H7 (cell line): ENCODE measurements at regions not wholly inside any gene's neighbourhood (a gene's known extent, or its start where the extent isn't known, plus 50 kb on each side); places are given as distances from the start of the nearest gene placed in this dataset.

Experiments
- DNase-seq: peaks from one replicate; pipeline ENCODE4 v3.0.0; 2012
- H3K27me3 ChIP-seq: 2 replicates; pipeline ENCODE4 v1.6.0; 2011; ENCODE audit warnings: mild to moderate bottlenecking, low read length; ENCODE audit not compliant: control insufficient read depth, insufficient read depth
- H3K36me3 ChIP-seq: replicated peaks from 2 replicates; pipeline ENCODE4 v1.5.1; 2011; ENCODE audit warnings: low read length; ENCODE audit not compliant: control insufficient read depth, insufficient read depth
- H3K4me3 ChIP-seq: 2 replicates; pipeline ENCODE4 v1.5.1; 2011; ENCODE audit warnings: low read depth, mild to moderate bottlenecking, control low read depth, low read length, moderate library complexity; ENCODE audit not compliant: insufficient read depth

GRCh38 chr5:68438876-68439275, 223.3 kb downstream of the PIK3R1 start:
- H3K27me3 ChIP-seq: no peaks in the 10 kb centered on the region
- H3K4me3 ChIP-seq: no peak overlapping the region
- DNase-seq: no peak
- no peaks in the 10 kb centered on the region for H3K36me3 ChIP-seq

GRCh38 chr5:68440245-68440644, 224.7 kb downstream of the PIK3R1 start:
- DNase-seq: no peak
- H3K27me3 ChIP-seq: no peaks in the 10 kb centered on the region
- H3K36me3 ChIP-seq: no peaks in the 10 kb centered on the region
- no peak overlapping the region for H3K4me3 ChIP-seq

GRCh38 chr5:68440651-68441050, 225.1 kb downstream of the PIK3R1 start:
- no peaks in the 10 kb centered on the region for H3K27me3 ChIP-seq
- H3K4me3 ChIP-seq: no peak overlapping the region
- no peak for DNase-seq
- H3K36me3 ChIP-seq: no peaks in the 10 kb centered on the region

- H3K4me3 ChIP-seq: no peak overlapping the region
- H3K36me3 ChIP-seq: no peaks in the 10 kb centered on the region
- H3K27me3 ChIP-seq: no peaks in the 10 kb centered on the region
- no peak for DNase-seq
These were observed 225.9 kb downstream of the PIK3R1 start for GRCh38 chr5:68441309-68442073.

GRCh38 chr5:68443091-68443490, 227.5 kb downstream of the PIK3R1 start:
- H3K27me3 ChIP-seq: no peaks in the 10 kb centered on the region
- no peak overlapping the region for H3K4me3 ChIP-seq
- DNase-seq: no peak
- no peaks in the 10 kb centered on the region for H3K36me3 ChIP-seq

GRCh38 chr5:68444048-68444447, 228.5 kb downstream of the PIK3R1 start:
- no peak for DNase-seq
- H3K4me3 ChIP-seq: no peak overlapping the region
- no peaks in the 10 kb centered on the region for H3K36me3 ChIP-seq
- H3K27me3 ChIP-seq: no peaks in the 10 kb centered on the region

- no peak for DNase-seq
- H3K4me3 ChIP-seq: no peak overlapping the region
- no peaks in the 10 kb centered on the region for H3K36me3 ChIP-seq
- H3K27me3 ChIP-seq: no peaks in the 10 kb centered on the region
These were observed 229.3 kb downstream of the PIK3R1 start for GRCh38 chr5:68444833-68445232.

GRCh38 chr5:68445257-68446069, 229.9 kb downstream of the PIK3R1 start:
- H3K27me3 ChIP-seq: no peaks in the 10 kb centered on the region
- DNase-seq: no peak
- H3K36me3 ChIP-seq: no peaks in the 10 kb centered on the region
- H3K4me3 ChIP-seq: no peak overlapping the region

GRCh38 chr5:68446070-68446357, 230.5 kb downstream of the PIK3R1 start:
- no peak for DNase-seq
- Histone ChIP-seq H3K27me3 (no peaks in the 10 kb centered on the region), H3K36me3 (no peaks in the 10 kb centered on the region), H3K4me3 (no peak overlapping the region)

- Histone ChIP-seq H3K27me3 (no peaks in the 10 kb centered on the region), H3K4me3 (no peak overlapping the region), H3K36me3 (no peaks in the 10 kb centered on the region)
- DNase-seq: no peak
These were observed 230.9 kb downstream of the PIK3R1 start for GRCh38 chr5:68446487-68446894.

- no peaks in the 10 kb centered on the region for H3K36me3 ChIP-seq
- no peak for DNase-seq
- no peaks in the 10 kb centered on the region for H3K27me3 ChIP-seq
These were observed 231.8 kb downstream of the PIK3R1 start for GRCh38 chr5:68447136-68447929.

GRCh38 chr5:68449380-68449779, 233.8 kb downstream of the PIK3R1 start:
- no peak for DNase-seq
- Histone ChIP-seq H3K4me3 (no peak overlapping the region), H3K27me3 (no peaks in the 10 kb centered on the region), H3K36me3 (no peaks in the 10 kb centered on the region)

More at GRCh38 chr5:68447136-68447929, 231.8 kb downstream of the PIK3R1 start:
- H3K4me3 ChIP-seq: no peak overlapping the region

GRCh38 chr5:68450245-68450852, 234.8 kb downstream of the PIK3R1 start:
- no peak for DNase-seq
- H3K4me3 ChIP-seq: no peak overlapping the region
- H3K27me3 ChIP-seq: no peaks in the 10 kb centered on the region
- no peaks in the 10 kb centered on the region for H3K36me3 ChIP-seq

- Histone ChIP-seq H3K36me3 (no peaks in the 10 kb centered on the region), H3K4me3 (no peak overlapping the region), H3K27me3 (no peaks in the 10 kb centered on the region)
- DNase-seq: no peak
These were observed 236.7 kb downstream of the PIK3R1 start for GRCh38 chr5:68452286-68452685.
